Stimulated activated CD8-positive, alpha-beta memory T cell treated with anti-CD3 and anti-CD28 coated beads, Interleukin-7, amount 100 ng/mL, for 1 hour (primary cell): ENCODE measurements at regions not wholly inside any gene's neighbourhood (a gene's known extent, or its start where the extent isn't known, plus 50 kb on each side); places are given as distances from the start of the nearest gene placed in this dataset.

ENCODE experiments used
- DNase-seq, 2 donors: peaks; one replicate each; pipeline ENCODE4 v3.0.0-alpha.2; 2020; ENCODE audit warnings: low read depth in 2 of 2

DNA sequence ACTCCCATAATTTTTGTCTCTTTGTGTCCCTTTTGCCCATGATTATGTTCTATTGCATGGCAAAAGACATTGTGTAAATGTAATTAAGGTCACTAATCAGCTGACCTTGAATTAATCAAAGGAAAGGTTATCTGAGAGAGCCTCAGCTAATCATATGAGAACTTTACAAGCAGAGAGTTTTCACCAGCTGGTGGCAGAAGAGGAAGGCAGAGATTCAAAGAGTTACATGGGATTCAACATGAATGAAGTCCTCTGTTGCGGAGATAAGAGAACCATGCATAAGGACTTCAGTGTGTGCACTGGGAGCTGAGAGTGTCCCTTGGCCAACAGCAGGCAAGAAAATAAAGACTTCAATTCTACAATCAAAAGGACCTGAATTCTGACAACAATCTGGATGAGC lies 494.1 kb upstream of the ARID1B start:
- DNase-seq: no peak

DNA sequence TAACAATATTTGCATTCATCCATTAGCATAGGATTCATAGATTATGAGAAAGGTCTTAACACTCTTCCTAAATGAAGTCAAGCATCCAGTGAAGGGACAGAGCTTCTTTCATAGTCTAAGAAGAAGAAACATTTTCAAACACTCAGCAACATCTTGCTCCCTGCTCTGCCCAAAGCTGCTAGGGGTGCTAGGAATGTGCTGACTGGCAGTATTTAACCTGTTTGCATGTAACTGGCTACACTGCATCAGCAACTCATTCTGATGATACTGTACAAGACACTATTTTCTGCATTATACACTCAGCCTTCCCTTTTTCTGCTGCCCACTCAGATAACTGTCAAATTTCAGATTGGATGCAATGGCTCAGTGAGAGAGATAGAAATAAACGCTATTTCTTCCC lies 495.1 kb upstream of the ARID1B start:
- no peak for DNase-seq

DNA sequence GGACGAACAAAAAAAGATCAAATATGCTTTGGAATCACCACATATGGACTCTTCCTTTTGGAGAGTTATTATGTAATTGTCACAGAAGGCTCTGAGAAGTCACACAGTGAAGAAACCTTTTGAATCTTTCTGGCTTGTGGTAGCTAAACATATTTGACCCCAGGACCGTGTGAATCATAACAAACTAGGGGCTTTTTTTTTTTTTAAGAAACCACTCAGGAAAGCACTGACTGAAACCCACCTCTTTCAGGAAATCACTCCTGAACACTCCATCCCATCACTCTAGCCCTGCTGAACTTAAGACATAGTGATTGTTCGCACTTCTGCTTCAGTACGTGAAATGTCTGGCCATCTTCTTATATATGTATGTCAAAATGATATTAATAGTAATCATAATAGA lies 495.9 kb upstream of the ARID1B start:
- DNase-seq: no peak

DNA sequence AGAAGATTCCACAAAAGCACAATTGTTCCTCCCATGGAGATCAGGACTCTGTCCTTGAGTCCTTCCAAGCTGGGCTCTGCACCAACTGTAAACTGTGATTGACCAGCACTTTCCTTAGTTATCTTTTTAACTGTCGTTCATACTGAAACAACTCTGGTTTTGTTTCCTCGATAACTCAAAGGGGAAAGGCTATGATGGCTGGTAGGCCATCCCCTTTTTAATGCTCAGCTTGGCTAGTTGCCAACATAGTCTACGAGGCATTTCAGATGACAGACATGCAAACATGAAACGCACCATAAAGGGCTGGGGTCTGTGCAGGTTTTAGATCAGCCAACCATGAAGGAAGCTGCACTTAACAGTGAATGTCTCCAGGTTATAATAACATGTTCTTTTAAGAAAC lies 497.1 kb upstream of the ARID1B start:
- DNase-seq: no peak

DNA sequence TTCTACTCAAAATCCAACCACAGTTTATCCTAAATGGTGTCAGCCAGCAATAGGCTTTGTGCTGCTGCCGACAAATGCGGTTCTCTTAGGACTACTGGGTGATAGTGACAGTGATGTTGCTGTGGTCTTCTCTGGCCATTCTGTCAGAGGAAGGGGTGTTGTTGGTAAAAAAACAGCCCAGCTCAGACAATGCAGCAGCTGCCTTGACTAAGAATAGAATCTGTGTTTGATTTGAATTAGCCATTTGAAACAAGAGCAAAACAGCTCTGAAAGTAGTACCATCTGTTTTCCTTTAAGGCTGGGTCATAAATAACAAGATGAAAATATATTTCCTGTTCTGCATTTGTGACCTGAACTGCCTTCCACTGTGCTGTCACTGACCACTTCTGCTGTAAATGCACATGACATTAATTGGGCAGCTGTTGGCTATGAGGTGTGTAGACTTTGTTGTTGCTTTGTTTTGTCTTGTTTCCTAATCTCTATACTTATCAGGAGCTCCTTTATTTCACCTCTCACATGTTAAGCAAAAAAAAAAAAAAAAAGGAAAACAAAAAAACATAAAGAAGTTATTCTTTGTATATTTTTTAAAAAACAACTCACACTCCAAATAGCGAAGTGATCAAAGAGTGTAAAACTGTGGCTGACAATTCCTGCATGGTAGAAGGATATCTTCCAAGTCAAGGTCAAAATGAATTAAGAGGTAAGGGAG lies 497.8 kb upstream of the ARID1B start:
- DNase-seq: no peak

DNA sequence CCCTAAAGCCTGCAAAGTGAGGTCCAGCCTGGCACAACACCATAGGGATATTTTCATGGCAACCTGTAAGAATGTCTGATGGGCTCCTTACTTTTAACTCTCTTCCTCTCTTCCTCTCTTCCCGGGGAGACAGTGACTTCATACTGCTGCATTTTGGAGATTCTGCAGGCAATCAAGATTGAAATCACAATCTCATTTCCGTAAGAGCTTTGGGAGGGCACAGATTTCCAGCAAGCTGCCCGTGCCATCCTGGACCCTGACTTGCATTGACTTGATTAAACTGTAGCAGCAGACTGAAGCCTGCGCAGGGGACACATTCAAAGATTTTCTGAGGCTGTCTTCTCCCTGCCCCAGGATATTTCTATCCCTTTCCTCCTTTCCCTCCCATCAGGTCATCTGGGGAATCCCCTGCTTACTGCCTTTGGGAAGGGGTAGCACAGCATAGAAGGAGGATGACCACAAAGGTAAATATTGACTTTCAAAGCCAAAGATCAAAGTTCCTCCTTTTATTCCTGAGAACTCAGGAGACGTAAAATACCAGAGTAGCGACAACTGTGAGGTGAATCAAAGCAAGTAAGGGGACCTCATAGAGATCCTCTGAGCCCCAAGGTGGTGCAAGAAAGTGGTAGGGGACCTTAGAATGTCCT lies 504.0 kb upstream of the ARID1B start:
- DNase-seq: no peak

DNA sequence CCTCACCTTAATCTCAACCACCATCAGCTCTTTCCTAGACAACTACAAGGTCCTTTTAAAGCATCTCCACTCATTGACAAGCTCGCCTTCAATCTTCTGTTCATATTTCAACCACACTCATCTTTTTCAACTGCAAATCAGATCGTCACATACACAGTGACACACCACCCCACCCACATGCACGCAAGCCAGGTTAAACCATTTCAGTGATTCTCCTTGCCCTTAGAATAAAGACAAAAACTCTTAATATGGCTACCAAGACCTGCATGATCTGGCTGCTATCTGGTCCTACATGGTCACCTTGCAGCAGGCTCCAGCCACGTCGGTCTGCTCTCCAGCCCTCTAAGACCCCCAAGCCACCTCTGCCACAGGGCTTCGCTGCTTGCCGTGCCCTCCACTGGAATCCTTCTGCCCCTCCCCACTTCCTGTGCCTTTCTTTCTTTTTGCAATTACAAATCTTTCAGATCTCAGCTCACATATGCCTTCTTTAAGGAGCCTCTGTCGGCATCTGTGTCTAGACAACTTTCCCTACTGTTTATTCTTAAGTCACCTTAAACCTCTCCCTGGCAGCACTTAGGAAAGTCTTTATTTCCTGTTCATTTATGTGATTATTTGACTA lies 507.3 kb upstream of the ARID1B start:
- DNase-seq: no peak

DNA sequence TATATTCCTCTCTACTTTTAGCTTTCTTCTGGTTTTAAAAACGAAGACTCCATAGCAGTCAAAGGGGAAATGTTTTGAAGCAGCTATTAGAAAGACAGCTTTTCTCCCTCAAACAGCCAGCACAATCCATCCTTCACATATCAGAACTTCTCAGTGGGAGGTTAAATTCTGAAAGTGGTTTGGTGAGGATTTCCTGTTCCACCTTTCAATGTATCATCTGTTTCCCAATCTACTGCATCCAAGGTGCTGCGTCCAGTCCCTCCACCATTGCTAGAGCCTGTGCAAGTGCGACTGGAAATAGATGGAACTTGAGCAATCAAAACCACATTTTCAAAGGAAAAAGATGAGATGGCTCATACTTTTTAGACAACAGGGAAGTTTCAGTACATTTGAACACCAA lies 508.3 kb upstream of the ARID1B start:
- DNase-seq: no peak

DNA sequence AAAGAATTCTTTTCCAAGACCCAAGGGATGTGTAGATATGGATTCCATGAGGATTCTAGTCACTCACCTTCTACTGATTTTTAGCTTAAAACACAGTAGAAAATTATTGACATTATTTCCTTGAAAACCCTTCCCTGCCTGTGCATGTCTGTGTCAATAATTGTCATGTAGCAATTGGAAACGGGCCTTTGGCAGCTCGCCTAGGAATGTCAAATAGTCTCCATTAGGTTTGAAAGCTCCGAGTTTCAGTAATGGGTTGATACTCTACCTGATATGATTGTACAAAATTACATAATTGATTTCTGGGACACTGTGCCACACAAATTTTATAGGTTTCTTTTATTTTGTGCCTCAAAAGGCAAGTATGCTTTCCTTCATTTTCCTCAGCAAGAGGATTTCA lies 515.2 kb upstream of the ARID1B start:
- DNase-seq: no peak

DNA sequence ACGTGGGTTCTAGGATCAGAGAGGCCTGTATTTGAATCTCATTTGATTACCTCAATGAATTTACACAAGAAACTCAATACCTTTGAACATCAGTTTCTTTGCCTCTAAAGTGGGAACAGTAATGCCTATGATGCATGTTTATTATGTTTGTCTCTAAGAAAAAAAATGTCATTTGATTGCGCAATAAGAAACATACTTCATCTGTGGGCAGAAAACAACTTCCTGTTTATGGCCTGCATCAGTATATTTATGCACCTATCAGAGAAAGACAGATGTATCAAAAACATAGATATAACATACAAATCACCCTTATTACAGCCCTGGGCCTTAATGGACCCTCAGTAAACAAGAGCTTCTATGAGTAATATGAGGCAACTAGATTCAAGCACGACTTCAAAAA lies 516.4 kb upstream of the ARID1B start:
- no peak for DNase-seq

DNA sequence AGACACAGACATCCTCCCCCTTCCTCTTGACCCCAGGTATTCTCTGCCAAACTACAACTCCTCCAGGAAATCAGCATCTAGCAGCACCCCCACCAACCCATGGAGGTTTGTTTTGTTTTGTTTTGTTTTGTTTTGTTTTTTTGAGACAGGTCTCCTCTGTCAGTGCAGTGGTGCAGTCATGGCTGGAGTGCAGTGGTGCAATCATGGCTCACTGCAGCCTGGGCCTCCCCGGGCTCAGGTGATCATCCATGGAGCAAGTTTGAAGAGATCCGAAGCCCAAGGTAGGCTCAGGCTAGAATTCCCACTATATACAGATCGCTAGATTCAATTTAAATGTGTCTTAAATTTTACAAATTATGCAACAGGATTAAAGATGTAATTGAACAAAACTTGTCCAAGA lies 518.2 kb upstream of the ARID1B start:
- no peak for DNase-seq

DNA sequence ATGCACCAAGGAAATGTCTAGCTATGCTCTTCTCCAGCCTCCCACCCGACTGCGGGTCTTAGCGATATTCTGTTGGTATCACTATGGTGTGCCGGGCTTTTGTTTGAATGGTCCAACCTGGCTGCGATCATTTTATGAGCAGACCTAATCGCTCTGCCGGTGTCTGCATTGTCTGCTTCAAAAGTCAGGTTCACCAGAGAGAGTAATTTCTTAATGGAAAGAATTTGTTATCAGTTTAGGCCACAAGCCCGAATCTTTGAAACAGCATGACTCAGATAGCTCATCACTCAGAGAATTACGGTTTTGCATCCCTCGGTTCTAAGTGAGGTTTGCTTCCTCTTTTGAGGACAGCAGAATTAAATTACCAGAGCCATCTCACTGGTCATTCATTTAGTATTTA lies 521.0 kb upstream of the ARID1B start:
- no peak for DNase-seq

DNA sequence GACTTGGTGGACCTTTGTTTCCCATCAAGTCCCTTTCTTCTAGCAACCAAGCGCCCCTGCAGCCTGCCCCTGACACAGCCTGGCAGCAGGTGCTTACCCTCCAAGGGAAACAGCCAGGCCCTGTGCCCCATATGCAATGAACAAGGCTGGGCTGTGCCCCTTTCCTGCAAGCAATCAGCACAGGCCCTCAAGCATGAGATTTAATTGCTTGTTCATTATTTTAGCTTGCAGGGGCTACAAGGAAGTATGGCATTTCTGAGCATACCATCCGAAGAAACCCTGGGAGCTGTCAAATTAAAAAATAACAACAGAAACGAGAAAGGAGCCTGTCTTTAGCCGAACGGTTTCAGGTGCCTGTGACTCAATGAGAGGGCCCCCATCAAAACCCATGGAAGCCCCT lies 522.9 kb upstream of the ARID1B start:
- no peak for DNase-seq

DNA sequence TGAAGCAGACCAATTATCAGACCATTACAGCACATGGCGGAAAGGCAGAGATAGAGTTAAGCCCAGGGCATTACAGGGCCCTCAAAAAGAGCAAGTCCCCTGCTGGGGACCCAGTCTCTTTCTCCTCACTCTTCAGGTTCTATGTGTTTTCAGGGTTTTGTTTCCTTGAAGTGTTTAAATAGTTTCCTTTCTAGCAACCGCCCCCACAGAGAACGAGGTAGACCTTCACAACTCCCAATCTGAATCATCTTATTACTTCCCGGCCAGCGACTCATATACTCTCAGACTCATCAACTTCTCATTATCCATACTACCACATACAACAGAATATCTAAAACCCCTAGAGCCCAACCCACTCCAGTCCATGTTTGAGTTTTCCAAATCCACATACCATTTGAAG lies 526.6 kb upstream of the ARID1B start:
- DNase-seq: no peak

DNA sequence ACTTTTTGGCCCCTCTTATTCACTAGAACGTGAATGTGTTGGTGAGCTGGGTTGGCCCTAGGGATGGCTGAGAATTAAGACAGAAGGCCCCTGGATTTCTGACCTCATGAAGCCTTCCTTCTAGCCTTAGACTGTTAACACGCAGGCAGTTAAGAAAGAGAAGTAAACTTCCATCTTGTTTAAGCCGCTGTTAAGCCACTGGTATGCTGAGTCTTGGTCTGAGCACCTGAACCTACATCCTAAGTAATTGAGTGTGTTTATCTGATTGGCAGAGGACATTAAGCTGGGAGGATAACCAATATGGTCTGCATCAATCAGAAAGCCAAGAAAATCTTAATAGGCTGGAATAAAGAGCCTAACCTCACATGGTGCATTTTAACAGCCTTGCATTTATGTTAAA lies 535.0 kb upstream of the ARID1B start:
- DNase-seq: no peak

DNA sequence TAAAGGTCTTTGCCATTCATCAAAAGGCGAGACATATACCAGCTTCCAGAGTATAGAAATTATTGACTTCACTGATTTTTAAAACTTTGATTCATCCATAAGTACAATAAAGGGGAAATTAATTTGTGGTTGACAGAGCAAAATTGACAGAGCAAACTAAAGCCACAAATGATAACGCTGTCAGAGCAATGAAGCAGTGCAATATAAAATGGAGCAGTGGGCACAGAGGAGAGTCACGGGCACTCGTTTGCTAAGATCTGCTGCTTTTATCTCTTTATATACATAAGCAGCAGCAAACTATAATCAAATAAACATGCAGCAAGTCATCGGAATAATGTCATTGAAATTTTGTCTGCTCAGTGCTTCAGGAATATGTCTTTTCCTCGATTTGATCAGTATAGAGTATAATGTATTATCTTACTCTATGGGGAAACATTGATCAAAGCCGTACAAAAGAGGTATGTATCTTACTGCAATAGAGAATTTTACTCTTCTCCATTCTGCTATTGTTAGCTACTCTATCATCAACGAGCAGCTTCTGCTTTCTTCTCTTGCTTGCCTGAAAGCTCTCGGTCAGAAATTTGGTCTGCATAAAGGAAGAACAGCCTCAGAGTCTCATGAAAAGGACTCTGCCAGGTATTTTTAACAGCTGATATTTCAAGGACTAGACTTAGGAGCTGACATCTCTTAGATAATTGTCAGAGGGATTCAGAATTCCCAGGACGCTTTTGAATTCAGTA lies 546.0 kb upstream of the ARID1B start:
- DNase-seq: no peak

DNA sequence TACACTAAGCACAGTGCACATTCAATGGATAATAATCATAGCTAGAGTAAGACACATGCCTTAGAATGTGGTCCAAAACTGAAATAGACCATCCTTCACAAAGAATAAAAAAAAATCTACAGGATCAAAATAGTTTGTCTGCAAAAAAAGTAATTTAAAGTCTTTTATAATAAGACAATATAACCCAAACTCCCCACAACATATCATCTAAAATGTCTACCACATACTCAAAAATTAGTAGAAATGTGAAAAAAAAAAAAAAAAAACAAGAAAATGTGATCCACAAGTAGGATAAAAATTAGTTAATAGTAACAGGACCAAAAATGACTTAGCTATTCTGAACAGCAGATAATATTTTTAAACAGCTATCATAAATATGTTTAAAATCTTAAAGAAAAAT lies 557.2 kb upstream of the ARID1B start:
- DNase-seq: no peak

DNA sequence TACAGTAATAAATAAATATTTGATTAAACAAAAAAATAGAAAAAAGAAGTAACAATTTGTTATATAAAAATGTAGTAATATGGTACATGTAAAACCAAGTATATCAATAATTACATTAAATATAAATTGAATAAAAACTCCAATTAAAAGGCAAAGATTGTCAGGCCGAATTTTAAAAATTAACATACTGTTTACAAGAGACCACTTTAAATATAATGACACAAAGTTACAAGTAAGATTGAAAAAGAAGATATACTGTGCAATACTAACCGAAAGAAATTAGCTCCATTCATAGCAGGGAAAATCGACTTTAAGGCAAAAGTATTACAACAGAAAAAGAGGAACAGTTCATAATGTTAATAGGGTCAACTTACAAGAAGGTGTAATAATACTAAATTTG lies 571.5 kb upstream of the ARID1B start:
- DNase-seq: no peak

DNA sequence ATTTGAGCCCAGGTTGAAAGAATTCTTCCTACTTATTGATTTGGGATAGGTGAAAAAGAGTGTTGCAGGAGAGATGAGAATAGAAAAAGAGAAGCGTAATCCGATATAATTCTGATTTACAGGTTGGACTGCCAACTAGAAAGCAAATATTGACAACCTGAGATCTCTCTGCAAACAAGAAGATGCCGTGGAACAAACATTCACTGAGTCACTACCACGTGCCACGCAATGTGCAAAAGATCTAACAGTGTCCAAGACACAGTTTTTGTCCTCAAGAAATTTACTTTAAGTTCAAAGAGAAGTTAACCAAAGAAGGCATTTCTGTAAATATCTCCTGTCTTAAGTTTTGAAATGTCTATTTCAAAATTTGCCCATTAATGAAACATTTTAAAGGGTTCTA lies 578.0 kb upstream of the ARID1B start:
- no peak for DNase-seq

DNA sequence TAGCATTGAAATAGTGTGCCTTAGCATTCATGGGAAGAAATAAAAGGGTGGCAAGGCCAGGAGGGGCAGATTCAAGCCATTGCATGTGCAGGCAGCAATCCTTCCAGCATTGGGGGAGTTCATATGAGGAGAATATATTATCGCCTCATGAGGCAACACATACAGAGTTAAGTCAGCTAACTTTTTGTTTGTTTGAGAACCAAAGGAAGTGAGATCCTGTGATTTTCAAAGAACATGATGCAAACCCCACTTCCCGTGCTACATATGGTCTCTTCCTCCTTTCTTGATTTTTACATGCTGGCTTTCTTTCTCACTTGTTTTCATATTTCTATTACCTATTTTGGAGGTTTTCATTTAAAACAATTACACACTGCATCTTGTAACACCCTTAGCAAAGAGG lies 579.7 kb upstream of the ARID1B start:
- DNase-seq: no peak

DNA sequence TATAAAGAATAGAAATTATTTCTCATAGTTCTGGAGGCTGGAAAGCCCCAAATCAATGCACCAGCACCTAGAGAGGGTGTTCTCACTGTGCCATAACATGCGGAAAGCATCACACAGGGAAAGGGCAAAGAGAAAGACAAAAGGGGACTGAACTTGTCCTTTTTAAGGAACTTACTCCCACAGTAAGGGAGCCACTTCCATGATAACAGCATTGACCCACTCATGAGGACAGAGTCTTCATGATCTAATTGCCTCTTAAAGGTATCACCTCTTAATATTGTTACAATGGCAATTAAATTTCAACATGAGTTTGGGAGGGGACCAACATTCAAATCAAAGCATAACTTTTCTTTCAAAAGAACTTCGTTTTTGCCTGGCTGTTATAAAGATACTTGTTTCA lies 582.2 kb upstream of the ARID1B start:
- DNase-seq: no peak

DNA sequence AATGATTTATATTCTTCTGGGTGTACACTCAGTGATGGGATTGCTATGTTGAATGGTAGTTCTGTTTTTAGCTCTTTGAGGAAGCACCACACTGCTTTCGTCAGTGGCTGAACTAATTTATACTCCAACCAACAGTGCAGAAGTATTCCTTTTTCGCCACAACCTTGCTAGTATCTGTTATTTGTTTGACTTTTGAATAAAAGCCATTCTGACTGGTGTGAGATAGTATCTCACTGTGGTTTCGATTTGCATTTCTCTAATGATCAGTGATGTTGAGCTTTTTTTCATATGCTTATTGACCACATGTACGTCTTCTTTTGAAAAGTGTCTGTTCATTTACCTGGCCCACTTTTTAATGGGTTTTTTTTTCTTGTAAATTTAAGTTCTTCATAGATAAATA lies 583.8 kb upstream of the ARID1B start:
- DNase-seq: no peak

DNA sequence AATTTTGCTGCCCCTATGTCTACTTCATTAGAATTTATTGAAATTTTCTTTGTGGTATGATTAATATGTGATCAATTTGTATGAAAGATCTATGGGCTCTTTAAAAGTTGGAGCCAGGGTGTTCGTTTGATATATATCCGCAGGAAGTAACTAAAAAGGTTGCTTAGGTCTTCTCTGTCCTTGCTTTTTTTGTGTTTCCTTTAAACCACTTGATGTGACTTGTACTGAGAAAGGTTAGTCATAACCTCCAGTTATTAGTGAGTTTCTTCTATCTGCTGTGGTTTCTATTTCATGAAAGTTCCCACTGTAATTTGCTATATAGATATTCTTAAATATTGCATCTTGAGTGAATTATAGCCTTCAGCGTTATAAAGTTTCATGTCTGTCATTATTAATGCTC lies 585.3 kb upstream of the ARID1B start:
- no peak for DNase-seq
